SK-N-MC (cell line): ENCODE measurements at regions not wholly inside any gene's neighbourhood (a gene's known extent, or its start where the extent isn't known, plus 50 kb on each side); places are given as distances from the start of the nearest gene placed in this dataset.
"Not testable (repeated sequence)": the region's sequence is repeated elsewhere in the genome, so short reads cannot be mapped to it uniquely, and the experiment has no call there.

Experiments used
- DNase-seq: peaks from one replicate; pipeline ENCODE4 v3.0.0-alpha.2; 2011; ENCODE audit warnings: low read depth, low spot score
- H3K27ac ChIP-seq: fragments of 200-600 bp; sonication (generic); 2 replicates; pipeline ENCODE4 v1.5.1; 2016; ENCODE audit warnings: mixed run types
- H3K36me3 ChIP-seq: fragments of 200-600 bp; sonication (generic); 2 replicates; pipeline ENCODE4 v1.6.1; 2017; ENCODE audit warnings: antibody characterized with exemption, low read length, mixed read lengths; ENCODE audit not compliant: insufficient read depth
- H3K4me3 ChIP-seq: fragments of 200-600 bp; sonication (generic); 2 replicates; pipeline ENCODE4 v1.5.1; 2016
- H3K9ac ChIP-seq: fragments of 200-600 bp; sonication (generic); 2 replicates; pipeline ENCODE4 v1.8.0; 2017; ENCODE audit warnings: mixed run types, mixed read lengths; ENCODE audit not compliant: insufficient read length
- H3K9me3 ChIP-seq: fragments of 200-600 bp; sonication (generic); 2 replicates; pipeline ENCODE4 v1.6.1; 2017; ENCODE audit warnings: low read depth, mild to moderate bottlenecking, antibody characterized with exemption, low read length, moderate library complexity, mixed read lengths
- EZH2 ChIP-seq: fragments of 200-600 bp; sonication (generic); IDR thresholded peaks from one replicate; pipeline ENCODE4 v1.6.1; 2017; ENCODE audit warnings: antibody characterized with exemption
- FOXP2 ChIP-seq: optimal IDR thresholded peaks from 2 replicates; pipeline ENCODE3; 2011; ENCODE audit warnings: mild to moderate bottlenecking, moderate library complexity; ENCODE audit not compliant: insufficient read depth; ENCODE audit errors: extremely low read length, control extremely low read depth
- POLR2AphosphoS5 ChIP-seq: IDR thresholded peaks from 2 replicates; pipeline ENCODE4 v1.6.1; 2012; ENCODE audit warnings: mild to moderate bottlenecking, low read depth, low read length, borderline replicate concordance

GRCh38 chr15:84398763-84399701 is 163.5 kb downstream of the GOLGA6L4 start:
- no peak for DNase-seq
- H3K9ac ChIP-seq, result no peak overlapping the region
- no peak overlapping the region for H3K4me3 ChIP-seq
- no peak for TF ChIP-seq POLR2AphosphoS5
- TF ChIP-seq EZH2, result no peak
- no peak for TF ChIP-seq FOXP2
- H3K9me3 ChIP-seq, result no peaks in the 10 kb centered on the region
- no peaks in the 10 kb centered on the region for H3K36me3 ChIP-seq
- no peak overlapping the region for H3K27ac ChIP-seq

- no peak for TF ChIP-seq FOXP2
- TF ChIP-seq EZH2, result no peak
- no peak for TF ChIP-seq POLR2AphosphoS5
- Histone ChIP-seq H3K9ac (no peak overlapping the region), H3K36me3 (no peaks in the 10 kb centered on the region), H3K27ac (no peak overlapping the region), H3K9me3 (no peaks in the 10 kb centered on the region), H3K4me3 (no peak overlapping the region)
- no peak for DNase-seq
Measured at GRCh38 chr15:84400017-84400740, 164.6 kb downstream of the GOLGA6L4 start.

- Histone ChIP-seq H3K9ac (no peak overlapping the region), H3K27ac (no peak overlapping the region), H3K36me3 (no peaks in the 10 kb centered on the region), H3K9me3 (no peaks in the 10 kb centered on the region), H3K4me3 (no peak overlapping the region)
- no peak for TF ChIP-seq POLR2AphosphoS5
- TF ChIP-seq EZH2, result no peak
- no peak for TF ChIP-seq FOXP2
- DNase-seq, result no peak
Measured at GRCh38 chr15:84400820-84401219, 165.2 kb downstream of the GOLGA6L4 start.

GRCh38 chr15:84401461-84401860 is 165.9 kb downstream of the GOLGA6L4 start:
- not testable (repeated sequence) for H3K9me3 ChIP-seq, H3K9ac ChIP-seq, H3K4me3 ChIP-seq, DNase-seq, H3K36me3 ChIP-seq, H3K27ac ChIP-seq

GRCh38 chr15:84401891-84402840 is 166.6 kb downstream of the GOLGA6L4 start:
- DNase-seq, H3K36me3 ChIP-seq, H3K4me3 ChIP-seq, H3K27ac ChIP-seq, H3K9ac ChIP-seq, H3K9me3 ChIP-seq: not testable (repeated sequence)

DNA sequence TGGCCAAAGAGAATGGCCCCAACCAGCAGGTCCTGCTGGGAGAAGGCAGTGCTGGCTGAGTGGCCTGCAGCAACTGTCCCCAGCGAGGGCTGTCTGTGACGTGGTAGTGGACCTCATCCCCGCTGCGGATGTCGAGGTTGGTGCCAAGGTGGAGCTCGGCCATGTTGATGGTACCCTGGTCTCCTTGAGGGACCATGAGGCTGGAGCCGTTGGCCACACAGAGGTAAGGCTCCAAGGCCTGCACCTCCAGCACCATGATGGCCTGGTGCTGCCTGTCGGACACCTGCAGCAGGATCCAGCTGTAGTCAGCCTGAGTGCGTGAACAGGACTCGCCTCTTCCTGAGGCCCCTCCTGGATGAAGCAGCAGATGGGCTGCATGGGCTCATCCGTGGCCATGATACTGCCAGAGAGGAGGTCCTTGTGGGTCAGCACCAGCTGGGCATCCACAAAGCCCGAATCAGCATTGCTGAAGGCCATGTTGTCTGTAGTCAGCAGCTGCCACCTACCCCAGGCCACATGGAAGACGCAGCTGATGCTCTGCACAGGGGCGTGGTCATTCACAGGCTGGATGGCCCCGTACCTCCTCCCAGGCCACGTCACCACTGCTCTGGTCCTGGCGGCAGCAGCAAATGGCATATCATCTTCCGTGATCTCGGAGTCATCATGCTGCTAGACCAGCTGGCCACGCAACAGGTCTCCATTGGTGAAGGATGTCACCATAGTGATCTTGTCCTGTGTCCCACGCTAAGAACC is 167.5 kb downstream of the GOLGA6L4 start:
- TF ChIP-seq FOXP2, result no peak
- no peak for TF ChIP-seq POLR2AphosphoS5
- no peak for TF ChIP-seq EZH2
- H3K27ac ChIP-seq, result no peak overlapping the region
- H3K9ac ChIP-seq, result no peak overlapping the region
- H3K9me3 ChIP-seq, result no peaks in the 10 kb centered on the region
- H3K4me3 ChIP-seq, result no peak overlapping the region
- H3K36me3 ChIP-seq, result no peaks in the 10 kb centered on the region
- DNase-seq, result no peak

DNA sequence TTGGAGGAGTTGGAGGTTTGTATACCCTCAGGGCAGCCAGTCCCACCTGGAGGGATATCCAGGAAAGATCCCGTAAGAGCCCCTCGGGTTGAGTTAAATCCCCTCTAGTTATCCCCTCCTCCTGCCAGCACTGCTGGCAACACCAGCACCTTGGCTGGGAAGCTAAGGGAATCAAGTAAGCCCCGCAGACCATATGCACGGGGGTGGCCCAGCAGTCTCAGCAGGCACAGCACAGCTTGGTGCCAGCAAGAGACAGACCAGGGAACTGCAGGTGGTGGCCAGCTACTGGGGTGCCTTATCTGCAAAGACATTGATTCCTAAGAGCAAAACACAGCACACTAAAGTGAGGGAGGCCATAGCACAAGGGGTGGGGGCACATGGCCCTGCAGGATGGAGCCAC is 173.8 kb downstream of the GOLGA6L4 start:
- DNase-seq, H3K9ac ChIP-seq, H3K9me3 ChIP-seq, H3K27ac ChIP-seq, H3K4me3 ChIP-seq, H3K36me3 ChIP-seq: not testable (repeated sequence)

- H3K4me3 ChIP-seq, result peak overlapping the region; percentile 54
- H3K9ac ChIP-seq, DNase-seq, H3K9me3 ChIP-seq, H3K36me3 ChIP-seq, H3K27ac ChIP-seq: not testable (repeated sequence)
Measured at GRCh38 chr15:84421513-84422181, 179.2 kb upstream of the ZSCAN2 start.

- H3K27ac ChIP-seq, DNase-seq, H3K9ac ChIP-seq, H3K36me3 ChIP-seq, H3K4me3 ChIP-seq, H3K9me3 ChIP-seq: not testable (repeated sequence)
Measured at GRCh38 chr15:84425327-84425726, 175.5 kb upstream of the ZSCAN2 start.

GRCh38 chr15:84473305-84473877 is 127.4 kb upstream of the ZSCAN2 start:
- not testable (repeated sequence) for H3K9me3 ChIP-seq, H3K36me3 ChIP-seq, DNase-seq, H3K4me3 ChIP-seq, H3K9ac ChIP-seq, H3K27ac ChIP-seq

DNA sequence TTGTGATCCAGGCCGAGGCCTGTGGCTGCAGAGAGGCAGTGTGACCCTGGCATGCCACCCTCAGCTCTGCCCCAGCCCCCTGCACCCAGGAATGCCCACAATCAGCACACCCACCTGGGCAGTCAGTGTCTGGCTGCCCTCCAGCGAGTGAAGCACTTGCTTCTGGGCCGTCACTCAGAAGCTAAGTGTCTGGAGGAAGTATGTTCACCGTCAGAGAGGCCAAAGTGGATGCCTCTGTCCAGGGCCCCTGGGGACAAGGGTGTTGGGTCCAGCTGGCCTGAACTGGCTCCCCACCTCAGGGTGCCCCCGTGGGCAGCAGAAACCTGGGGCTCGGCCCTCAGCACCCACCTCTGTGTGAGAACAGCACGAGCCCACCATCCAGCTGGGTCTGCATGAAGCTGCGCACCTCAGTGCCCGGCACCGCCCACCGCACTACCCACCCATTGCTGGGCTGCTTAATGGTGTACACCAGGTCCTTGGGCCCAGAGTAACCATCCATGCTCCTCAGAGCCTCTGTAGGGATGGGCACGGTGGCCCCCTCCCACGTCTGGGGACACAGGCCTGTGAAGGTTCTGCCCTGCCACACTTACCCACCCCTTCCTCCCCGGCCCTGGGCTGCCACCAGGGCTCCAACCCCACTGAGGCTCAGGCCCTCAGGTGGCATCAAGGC is 124.3 kb upstream of the ZSCAN2 start:
- not testable (repeated sequence) for H3K9me3 ChIP-seq, H3K9ac ChIP-seq, H3K36me3 ChIP-seq, DNase-seq, H3K4me3 ChIP-seq, H3K27ac ChIP-seq
